ENCODE measurements at regions not wholly inside any gene's neighbourhood (a gene's known extent, or its start where the extent isn't known, plus 50 kb on each side); places are given as distances from the start of the nearest gene placed in this dataset.

- H3K36me3 Mint-ChIP-seq (ENCODE audit: insufficient read depth in 1 of 3, low read depth in 3 of 3): no peaks in the 10 kb centered on the region
- no peaks in the 10 kb centered on the region for H3K79me1 ChIP-seq (ENCODE audit: insufficient read depth, low read depth, low read length, poor library complexity, severe bottlenecking)
- no peak overlapping the region for H4K5ac ChIP-seq (ENCODE audit: insufficient read length, low read depth, low read length)
- H3K4ac ChIP-seq (ENCODE audit: low read depth, low read length): no peak overlapping the region
- no peak overlapping the region for H3K9ac ChIP-seq (ENCODE audit: extremely low read depth, insufficient read length, low read length)
- no peak overlapping the region for H2BK12ac ChIP-seq (ENCODE audit: insufficient read length, low read depth, low read length)
- H3K56ac ChIP-seq (ENCODE audit: insufficient read length, low read depth, low read length): no peak overlapping the region
- no peaks in the 10 kb centered on the region for H3K23me2 ChIP-seq (ENCODE audit: insufficient read length, low read depth, low read length, poor library complexity, severe bottlenecking)
- H3T11ph ChIP-seq (ENCODE audit: low read length): no peak overlapping the region
- H3K79me2 ChIP-seq (ENCODE audit: insufficient read depth, low read length): no peaks in the 10 kb centered on the region
- H4K91ac ChIP-seq (ENCODE audit: insufficient read length, low read depth, low read length): no peak overlapping the region
- H3K23ac ChIP-seq (ENCODE audit: insufficient read length, low read depth, low read length): no peak overlapping the region
- no peak overlapping the region for H3K4me2 ChIP-seq (ENCODE audit: insufficient read depth, insufficient read length, low read length)
- no peak overlapping the region for H3K14ac ChIP-seq (ENCODE audit: insufficient read depth, low read length)
- H4K20me1 ChIP-seq (ENCODE audit: control insufficient read depth, insufficient read depth, insufficient read length): no peaks in the 10 kb centered on the region
- H3K27me3 Mint-ChIP-seq (ENCODE audit: low read depth): no peaks in the 10 kb centered on the region; the same call in 1 of the 2 replicates
- H2AK5ac ChIP-seq (ENCODE audit: insufficient read length, low read length): no peak overlapping the region
- no peak for DNase-seq
- H3K27ac ChIP-seq (ENCODE audit: insufficient read length, low read depth, low read length): no peak overlapping the region
- H2BK15ac ChIP-seq (ENCODE audit: low read depth, low read length): no peak overlapping the region
- no peak overlapping the region for H2BK120ac ChIP-seq (ENCODE audit: low read depth, low read length, poor library complexity, severe bottlenecking)
- H4K8ac ChIP-seq (replicated peaks; ENCODE audit: insufficient read length, low read depth, low read length): no peak overlapping the region
- H3K9me3 ChIP-seq (ENCODE audit: control insufficient read depth, low read depth, low read length): no peaks in the 10 kb centered on the region
- H3K4me1 ChIP-seq (ENCODE audit: insufficient read depth, low read length): 0 out of 2 replicates have a peak, but pooled peaks cover 2% of the 10 kb centered on the region
- no peak overlapping the region for H3K18ac ChIP-seq (ENCODE audit: insufficient read length, low read depth, low read length)
- H3K4me1 Mint-ChIP-seq: peaks cover 8 to 10% of the 10 kb centered on the region in 2 experiments
- no peaks in the 10 kb centered on the region for H3K27me3 ChIP-seq (ENCODE audit: insufficient read depth, low read length)
- TF ChIP-seq, protein P1, sequence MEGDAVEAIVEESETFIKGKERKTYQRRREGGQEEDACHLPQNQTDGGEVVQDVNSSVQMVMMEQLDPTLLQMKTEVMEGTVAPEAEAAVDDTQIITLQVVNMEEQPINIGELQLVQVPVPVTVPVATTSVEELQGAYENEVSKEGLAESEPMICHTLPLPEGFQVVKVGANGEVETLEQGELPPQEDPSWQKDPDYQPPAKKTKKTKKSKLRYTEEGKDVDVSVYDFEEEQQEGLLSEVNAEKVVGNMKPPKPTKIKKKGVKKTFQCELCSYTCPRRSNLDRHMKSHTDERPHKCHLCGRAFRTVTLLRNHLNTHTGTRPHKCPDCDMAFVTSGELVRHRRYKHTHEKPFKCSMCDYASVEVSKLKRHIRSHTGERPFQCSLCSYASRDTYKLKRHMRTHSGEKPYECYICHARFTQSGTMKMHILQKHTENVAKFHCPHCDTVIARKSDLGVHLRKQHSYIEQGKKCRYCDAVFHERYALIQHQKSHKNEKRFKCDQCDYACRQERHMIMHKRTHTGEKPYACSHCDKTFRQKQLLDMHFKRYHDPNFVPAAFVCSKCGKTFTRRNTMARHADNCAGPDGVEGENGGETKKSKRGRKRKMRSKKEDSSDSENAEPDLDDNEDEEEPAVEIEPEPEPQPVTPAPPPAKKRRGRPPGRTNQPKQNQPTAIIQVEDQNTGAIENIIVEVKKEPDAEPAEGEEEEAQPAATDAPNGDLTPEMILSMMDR (conservative IDR thresholded peaks at IDR 0.05): no peak
- no CpG with 5 or more reads among the region's 3 CpGs for WGBS (ENCODE audit: extremely low coverage, insufficient read length, low lambda C conversion rate)
- no peaks in the 10 kb centered on the region for H3K9me3 Mint-ChIP-seq
- no peak overlapping the region for H3K4me3 Mint-ChIP-seq
- no peak overlapping the region for H2BK20ac ChIP-seq (ENCODE audit: low read depth, low read length, poor library complexity, severe bottlenecking)
- no peak overlapping the region for H3K27ac Mint-ChIP-seq
- no peak overlapping the region for H2BK5ac ChIP-seq (ENCODE audit: insufficient read length, low read length)
- H2AFZ ChIP-seq (ENCODE audit: low read length): no peak overlapping the region
Measured at GRCh38 chr12:98185606-98186005, 329.8 kb upstream of the TMPO start.

Measured in H9 (cell line).